ENCODE measurements at regions not wholly inside any gene's neighbourhood (a gene's known extent, or its start where the extent isn't known, plus 50 kb on each side); places are given as distances from the start of the nearest gene placed in this dataset.

GRCh38 chr7:63867127-63867526 lies 131.5 kb upstream of the ZNF722 start:
- TF ChIP-seq CTCF (optimal IDR thresholded peaks at IDR 0.05 in 1 of 3, IDR thresholded peaks at IDR 0.05 in 1 of 3, conservative IDR thresholded peaks at IDR 0.05 in 1 of 3; ENCODE audit: extremely low read depth in 1 of 3, insufficient read depth in 2 of 3, low read length in 3 of 3), result no peak
- no peak for TF ChIP-seq EZH2 (IDR thresholded peaks at IDR 0.05; ENCODE audit: low read length)

Data from keratinocyte (primary cell).